ENCODE measurements at regions not wholly inside any gene's neighbourhood (a gene's known extent, or its start where the extent isn't known, plus 50 kb on each side); places are given as distances from the start of the nearest gene placed in this dataset.

GRCh38 chr13:24060993-24061392, 99.5 kb upstream of the SPATA13 start:
- H3K27ac ChIP-seq (ENCODE audit: insufficient read depth, low read depth, low read length, poor library complexity, severe bottlenecking): no peak overlapping the region
- no peaks in the 10 kb centered on the region for H3K9me3 ChIP-seq (ENCODE audit: control insufficient read depth, low read length)
- no peaks in the 10 kb centered on the region for H3K36me3 ChIP-seq (ENCODE audit: control insufficient read depth, insufficient read depth, low read length)
- H3K4me3 ChIP-seq (ENCODE audit: insufficient read depth, low read depth, low read length): no peak overlapping the region
- H3K27me3 ChIP-seq (ENCODE audit: control insufficient read depth, insufficient read depth, low read length, poor library complexity, severe bottlenecking): no peaks in the 10 kb centered on the region
- WGBS, 2 experiments: 89 to 91% methylated on average over 1 to 2 of the region's 2 CpGs
- H3K4me1 ChIP-seq (ENCODE audit: control insufficient read depth, insufficient read depth, low read length): peaks cover 6% of the 10 kb centered on the region

DNA sequence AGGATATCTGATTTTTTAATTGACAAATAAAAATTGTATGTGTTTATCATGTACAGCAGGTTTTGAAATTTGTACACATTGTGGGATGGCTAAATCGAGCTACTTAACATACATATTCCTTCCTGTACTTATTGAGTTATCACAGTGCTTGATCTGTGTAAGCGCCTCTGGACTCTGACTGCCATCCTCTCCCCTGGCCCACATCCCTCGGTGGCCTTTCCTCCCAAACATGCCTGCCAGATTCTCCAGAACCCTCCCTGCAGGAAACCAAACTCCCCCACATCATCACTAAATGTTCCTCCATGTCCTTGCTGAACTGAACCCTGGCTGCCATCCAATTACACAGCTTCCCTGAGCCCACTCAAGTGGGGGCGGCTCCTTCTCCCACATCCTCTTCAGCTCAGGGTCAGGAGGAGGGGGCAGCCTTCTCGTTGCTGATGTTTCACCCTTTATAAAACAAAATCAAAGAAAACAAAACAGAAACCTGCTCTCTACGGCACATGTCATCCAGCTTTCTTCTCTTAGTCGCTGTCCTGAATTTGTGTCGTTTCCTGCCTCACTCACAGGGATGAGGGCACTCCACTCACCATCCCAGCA, 97.1 kb upstream of the SPATA13 start:
- 89 to 93% methylated on average over 8 of the region's 8 CpGs for WGBS, 2 experiments
- Histone ChIP-seq H3K27me3 (ENCODE audit: control insufficient read depth, insufficient read depth, low read length, poor library complexity, severe bottlenecking) (no peaks in the 10 kb centered on the region), H3K27ac (ENCODE audit: insufficient read depth, low read depth, low read length, poor library complexity, severe bottlenecking) (no peak overlapping the region), H3K4me3 (ENCODE audit: insufficient read depth, low read depth, low read length) (no peak overlapping the region), H3K4me1 (ENCODE audit: control insufficient read depth, insufficient read depth, low read length) (peaks cover 14% of the 10 kb centered on the region), H3K36me3 (ENCODE audit: control insufficient read depth, insufficient read depth, low read length) (no peaks in the 10 kb centered on the region), H3K9me3 (ENCODE audit: control insufficient read depth, low read length) (no peaks in the 10 kb centered on the region)

DNA sequence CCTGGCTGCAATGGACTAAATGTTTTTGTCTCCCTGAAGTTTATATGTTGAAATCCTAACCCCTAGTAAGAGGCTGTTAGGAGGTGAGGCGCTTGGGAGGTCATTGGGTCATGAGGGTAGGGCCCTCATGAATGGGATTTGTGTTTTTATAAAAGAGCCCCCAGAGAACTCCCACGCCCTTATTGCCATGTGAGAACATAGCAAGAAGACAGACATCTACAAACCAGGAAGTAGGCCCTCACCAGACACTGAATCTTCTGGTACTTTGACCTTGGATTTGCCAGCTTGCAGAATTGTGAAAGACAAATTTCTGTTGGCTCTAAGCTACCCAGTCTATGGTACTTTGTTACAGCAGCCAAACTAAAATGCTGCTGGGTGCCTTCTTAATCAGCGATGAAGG, 96.1 kb upstream of the SPATA13 start:
- Histone ChIP-seq H3K4me3 (ENCODE audit: insufficient read depth, low read depth, low read length) (no peak overlapping the region), H3K36me3 (ENCODE audit: control insufficient read depth, insufficient read depth, low read length) (no peaks in the 10 kb centered on the region), H3K4me1 (ENCODE audit: control insufficient read depth, insufficient read depth, low read length) (peaks cover 11% of the 10 kb centered on the region), H3K27me3 (ENCODE audit: control insufficient read depth, insufficient read depth, low read length, poor library complexity, severe bottlenecking) (no peaks in the 10 kb centered on the region), H3K9me3 (ENCODE audit: control insufficient read depth, low read length) (no peaks in the 10 kb centered on the region), H3K27ac (ENCODE audit: insufficient read depth, low read depth, low read length, poor library complexity, severe bottlenecking) (no peak overlapping the region)
- WGBS, 2 experiments: 94 to 96% methylated on average over 3 of the region's 3 CpGs

DNA sequence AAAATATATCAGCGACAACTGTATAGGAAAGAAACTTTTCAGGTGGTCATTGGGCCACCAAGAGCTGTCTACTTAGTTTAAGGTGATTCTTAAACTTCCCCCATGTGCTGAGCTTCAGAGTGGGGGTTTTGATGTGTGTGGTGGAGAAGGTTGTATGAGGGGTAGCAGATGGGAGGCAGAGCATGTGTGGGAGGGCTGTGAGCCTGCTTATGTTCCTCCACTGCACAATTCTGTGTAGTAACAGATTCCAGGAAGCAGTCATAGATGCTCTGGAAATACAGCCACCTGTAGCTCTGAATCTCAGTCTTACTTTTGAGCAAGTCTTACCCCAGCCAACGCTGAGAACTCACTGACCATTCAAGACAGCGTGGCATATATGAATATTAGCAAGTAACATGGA, 95.3 kb upstream of the SPATA13 start:
- Histone ChIP-seq H3K4me1 (ENCODE audit: control insufficient read depth, insufficient read depth, low read length) (peaks cover 9% of the 10 kb centered on the region), H3K36me3 (ENCODE audit: control insufficient read depth, insufficient read depth, low read length) (no peaks in the 10 kb centered on the region), H3K27me3 (ENCODE audit: control insufficient read depth, insufficient read depth, low read length, poor library complexity, severe bottlenecking) (no peaks in the 10 kb centered on the region), H3K4me3 (ENCODE audit: insufficient read depth, low read depth, low read length) (no peak overlapping the region), H3K27ac (ENCODE audit: insufficient read depth, low read depth, low read length, poor library complexity, severe bottlenecking) (no peak overlapping the region), H3K9me3 (ENCODE audit: control insufficient read depth, low read length) (no peaks in the 10 kb centered on the region)
- WGBS, 2 experiments: 67% methylated on average over 3 of the region's 3 CpGs

GRCh38 chr13:24066405-24067295, 93.9 kb upstream of the SPATA13 start:
- Histone ChIP-seq H3K4me3 (ENCODE audit: insufficient read depth, low read depth, low read length) (no peak overlapping the region), H3K4me1 (ENCODE audit: control insufficient read depth, insufficient read depth, low read length) (peaks cover 9% of the 10 kb centered on the region), H3K27ac (ENCODE audit: insufficient read depth, low read depth, low read length, poor library complexity, severe bottlenecking) (no peak overlapping the region), H3K36me3 (ENCODE audit: control insufficient read depth, insufficient read depth, low read length) (no peaks in the 10 kb centered on the region), H3K9me3 (ENCODE audit: control insufficient read depth, low read length) (no peaks in the 10 kb centered on the region), H3K27me3 (ENCODE audit: control insufficient read depth, insufficient read depth, low read length, poor library complexity, severe bottlenecking) (no peaks in the 10 kb centered on the region)
- WGBS, 2 experiments: 68 to 70% methylated on average over 5 of the region's 5 CpGs

- Histone ChIP-seq H3K36me3 (ENCODE audit: control insufficient read depth, insufficient read depth, low read length) (no peaks in the 10 kb centered on the region), H3K9me3 (ENCODE audit: control insufficient read depth, low read length) (no peaks in the 10 kb centered on the region), H3K4me3 (ENCODE audit: insufficient read depth, low read depth, low read length) (no peak overlapping the region), H3K27me3 (ENCODE audit: control insufficient read depth, insufficient read depth, low read length, poor library complexity, severe bottlenecking) (no peaks in the 10 kb centered on the region), H3K27ac (ENCODE audit: insufficient read depth, low read depth, low read length, poor library complexity, severe bottlenecking) (no peak overlapping the region), H3K4me1 (ENCODE audit: control insufficient read depth, insufficient read depth, low read length) (peaks cover 9% of the 10 kb centered on the region)
- WGBS, 2 experiments: 94 to 100% methylated on average over 2 of the region's 2 CpGs
These were observed 92.0 kb upstream of the SPATA13 start for GRCh38 chr13:24068472-24068871.

DNA sequence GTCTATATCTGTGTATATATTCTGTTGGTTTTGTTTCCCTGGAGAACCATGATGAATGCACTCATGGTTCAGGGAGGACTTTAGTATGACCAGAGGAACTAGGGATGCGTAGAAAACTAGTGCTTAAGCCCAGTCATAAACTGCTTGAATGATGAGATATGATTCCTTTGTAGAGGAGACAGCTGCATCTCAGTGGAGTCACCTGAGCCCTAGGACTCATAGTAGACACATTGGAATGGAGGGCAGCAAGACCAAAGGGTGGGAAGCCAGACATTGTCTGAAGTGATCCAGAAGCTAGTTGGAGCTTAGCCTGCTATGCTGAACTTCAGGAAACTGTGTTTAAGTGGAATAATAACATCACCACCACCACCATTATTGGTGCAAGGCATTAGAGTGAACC, 89.5 kb upstream of the SPATA13 start:
- no peaks in the 10 kb centered on the region for H3K36me3 ChIP-seq (ENCODE audit: control insufficient read depth, insufficient read depth, low read length)
- no peaks in the 10 kb centered on the region for H3K27me3 ChIP-seq (ENCODE audit: control insufficient read depth, insufficient read depth, low read length, poor library complexity, severe bottlenecking)
- no peak overlapping the region for H3K4me3 ChIP-seq (ENCODE audit: insufficient read depth, low read depth, low read length)
- H3K4me1 ChIP-seq (ENCODE audit: control insufficient read depth, insufficient read depth, low read length): peaks cover 9% of the 10 kb centered on the region
- 95 to 98% methylated on average over 1 of the region's 1 CpG for WGBS, 2 experiments
- no peak overlapping the region for H3K27ac ChIP-seq (ENCODE audit: insufficient read depth, low read depth, low read length, poor library complexity, severe bottlenecking)
- H3K9me3 ChIP-seq (ENCODE audit: control insufficient read depth, low read length): no peaks in the 10 kb centered on the region

- Histone ChIP-seq H3K4me1 (ENCODE audit: control insufficient read depth, insufficient read depth, low read length) (peaks cover 11% of the 10 kb centered on the region), H3K27ac (ENCODE audit: insufficient read depth, low read depth, low read length, poor library complexity, severe bottlenecking) (no peak overlapping the region), H3K36me3 (ENCODE audit: control insufficient read depth, insufficient read depth, low read length) (no peaks in the 10 kb centered on the region), H3K4me3 (ENCODE audit: insufficient read depth, low read depth, low read length) (no peak overlapping the region), H3K9me3 (ENCODE audit: control insufficient read depth, low read length) (no peaks in the 10 kb centered on the region), H3K27me3 (ENCODE audit: control insufficient read depth, insufficient read depth, low read length, poor library complexity, severe bottlenecking) (no peaks in the 10 kb centered on the region)
- 91 to 94% methylated on average over 6 of the region's 6 CpGs for WGBS, 2 experiments
These were observed 89.0 kb upstream of the SPATA13 start for GRCh38 chr13:24071423-24072075.

- Histone ChIP-seq H3K4me3 (ENCODE audit: insufficient read depth, low read depth, low read length) (no peak overlapping the region), H3K9me3 (ENCODE audit: control insufficient read depth, low read length) (no peaks in the 10 kb centered on the region), H3K27ac (ENCODE audit: insufficient read depth, low read depth, low read length, poor library complexity, severe bottlenecking) (no peak overlapping the region), H3K36me3 (ENCODE audit: control insufficient read depth, insufficient read depth, low read length) (no peaks in the 10 kb centered on the region), H3K4me1 (ENCODE audit: control insufficient read depth, insufficient read depth, low read length) (peaks cover 5% of the 10 kb centered on the region), H3K27me3 (ENCODE audit: control insufficient read depth, insufficient read depth, low read length, poor library complexity, severe bottlenecking) (no peaks in the 10 kb centered on the region)
- WGBS, 2 experiments: 95 to 97% methylated on average over 2 of the region's 2 CpGs
These were observed 86.9 kb upstream of the SPATA13 start for GRCh38 chr13:24073657-24074056.

DNA sequence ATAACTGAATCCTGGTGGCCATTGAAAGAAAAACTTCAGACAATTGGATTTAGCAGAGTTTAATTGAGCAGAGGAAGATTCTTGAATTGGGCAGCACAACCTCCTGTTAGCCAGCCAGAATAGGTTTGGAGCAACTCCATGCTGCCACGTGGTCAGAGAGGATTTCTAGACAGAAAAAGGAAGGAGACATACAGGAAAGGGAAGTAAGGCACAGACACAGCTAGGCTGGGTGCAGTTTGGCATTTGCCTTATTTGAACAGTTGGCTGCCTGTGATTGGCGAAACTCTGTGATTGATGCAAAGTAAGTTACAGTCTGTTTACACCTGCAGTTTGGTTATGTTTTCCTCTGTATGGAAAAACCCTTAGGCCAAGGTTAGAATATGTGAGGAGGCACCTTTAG, 85.8 kb upstream of the SPATA13 start:
- Histone ChIP-seq H3K4me3 (ENCODE audit: insufficient read depth, low read depth, low read length) (no peak overlapping the region), H3K27me3 (ENCODE audit: control insufficient read depth, insufficient read depth, low read length, poor library complexity, severe bottlenecking) (no peaks in the 10 kb centered on the region), H3K36me3 (ENCODE audit: control insufficient read depth, insufficient read depth, low read length) (no peaks in the 10 kb centered on the region), H3K4me1 (ENCODE audit: control insufficient read depth, insufficient read depth, low read length) (peaks cover 5% of the 10 kb centered on the region), H3K27ac (ENCODE audit: insufficient read depth, low read depth, low read length, poor library complexity, severe bottlenecking) (no peak overlapping the region), H3K9me3 (ENCODE audit: control insufficient read depth, low read length) (no peaks in the 10 kb centered on the region)
- WGBS, 2 experiments: 80 to 87% methylated on average over 2 of the region's 2 CpGs
